ENCODE measurements at regions not wholly inside any gene's neighbourhood (a gene's known extent, or its start where the extent isn't known, plus 50 kb on each side); places are given as distances from the start of the nearest gene placed in this dataset.

DNA sequence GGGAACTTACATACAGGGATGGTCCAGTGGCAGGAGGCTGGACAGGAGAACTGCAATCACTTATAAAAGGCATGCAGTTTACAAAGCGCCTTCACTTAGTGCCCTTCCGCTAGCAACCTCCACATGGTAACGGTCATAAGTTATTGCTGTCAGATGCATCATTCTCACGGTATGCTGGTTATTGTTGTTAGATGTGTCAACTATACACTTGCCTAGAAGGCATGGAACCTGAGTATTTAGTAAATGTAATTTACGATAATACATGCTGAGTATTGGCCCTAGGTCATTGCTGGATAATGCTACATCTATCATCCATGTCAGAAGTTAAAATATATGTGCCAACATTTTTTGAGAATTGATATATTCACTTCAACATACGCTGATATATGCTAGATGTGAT lies 155.1 kb upstream of the MBL2 start:
- H3K4me1 ChIP-seq, result no peaks in the 10 kb centered on the region
- no peaks in the 10 kb centered on the region for H3K9me3 ChIP-seq
- DNase-seq, result no peak
- no peak for TF ChIP-seq CTCF (IDR thresholded peaks at IDR 0.05; ENCODE audit: low read depth, low read length)
- no peak overlapping the region for H3K4me3 ChIP-seq (ENCODE audit: low read depth, low read length)
- no peaks in the 10 kb centered on the region for H3K27me3 ChIP-seq
- no peaks in the 10 kb centered on the region for H3K36me3 ChIP-seq

DNA sequence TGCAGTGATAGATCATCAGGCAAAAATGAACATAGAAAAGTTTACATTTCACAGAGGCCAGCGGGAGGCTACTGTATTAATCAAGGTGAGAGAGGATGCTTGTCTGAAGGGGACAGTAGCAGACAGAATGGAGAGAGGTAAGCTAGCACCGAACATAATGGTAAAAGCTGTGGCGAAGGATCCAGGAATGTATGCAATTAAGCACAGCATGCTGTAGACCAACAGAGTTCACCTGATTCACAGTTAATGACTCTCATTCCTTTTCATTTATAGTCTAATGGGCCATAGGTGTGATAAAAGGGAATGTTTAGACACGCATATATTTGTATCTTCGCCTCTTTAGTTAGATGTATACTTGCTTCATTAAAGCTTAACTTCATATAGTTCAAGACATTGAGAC lies 150.9 kb upstream of the MBL2 start:
- Histone ChIP-seq H3K9me3 (no peaks in the 10 kb centered on the region), H3K4me1 (no peaks in the 10 kb centered on the region), H3K36me3 (no peaks in the 10 kb centered on the region), H3K27me3 (no peaks in the 10 kb centered on the region), H3K4me3 (ENCODE audit: low read depth, low read length) (no peak overlapping the region)
- DNase-seq, result no peak
- no peak for TF ChIP-seq CTCF (IDR thresholded peaks at IDR 0.05; ENCODE audit: low read depth, low read length)

- Histone ChIP-seq H3K9me3 (no peaks in the 10 kb centered on the region), H3K4me3 (ENCODE audit: low read depth, low read length) (no peak overlapping the region), H3K4me1 (no peaks in the 10 kb centered on the region), H3K36me3 (no peaks in the 10 kb centered on the region), H3K27me3 (no peaks in the 10 kb centered on the region)
- TF ChIP-seq CTCF (IDR thresholded peaks at IDR 0.05; ENCODE audit: low read depth, low read length), result no peak
- no peak for DNase-seq
Measured at GRCh38 chr10:52918714-52919305, 146.2 kb upstream of the MBL2 start.

GRCh38 chr10:52915391-52915790 lies 142.8 kb upstream of the MBL2 start:
- H3K4me3 ChIP-seq (ENCODE audit: low read depth, low read length), result no peak overlapping the region
- no peaks in the 10 kb centered on the region for H3K9me3 ChIP-seq
- H3K4me1 ChIP-seq, result no peaks in the 10 kb centered on the region
- H3K36me3 ChIP-seq, result no peaks in the 10 kb centered on the region
- no peak for TF ChIP-seq CTCF (IDR thresholded peaks at IDR 0.05; ENCODE audit: low read depth, low read length)
- no peaks in the 10 kb centered on the region for H3K27me3 ChIP-seq
- no peak for DNase-seq

GRCh38 chr10:52911163-52911562 lies 138.6 kb upstream of the MBL2 start:
- Histone ChIP-seq H3K36me3 (no peaks in the 10 kb centered on the region), H3K4me3 (ENCODE audit: low read depth, low read length) (no peak overlapping the region), H3K27me3 (no peaks in the 10 kb centered on the region), H3K4me1 (no peaks in the 10 kb centered on the region), H3K9me3 (no peaks in the 10 kb centered on the region)
- DNase-seq, result no peak
- no peak for TF ChIP-seq CTCF (IDR thresholded peaks at IDR 0.05; ENCODE audit: low read depth, low read length)

- Histone ChIP-seq H3K4me3 (ENCODE audit: low read depth, low read length) (no peak overlapping the region), H3K27me3 (no peaks in the 10 kb centered on the region), H3K36me3 (no peaks in the 10 kb centered on the region), H3K9me3 (no peaks in the 10 kb centered on the region), H3K4me1 (no peaks in the 10 kb centered on the region)
- DNase-seq, result no peak
- TF ChIP-seq CTCF (IDR thresholded peaks at IDR 0.05; ENCODE audit: low read depth, low read length), result no peak
Measured at GRCh38 chr10:52908478-52908877, 135.9 kb upstream of the MBL2 start.

All from BE2C (cell line).